Loucy (cell line): ENCODE measurements at regions not wholly inside any gene's neighbourhood (a gene's known extent, or its start where the extent isn't known, plus 50 kb on each side); places are given as distances from the start of the nearest gene placed in this dataset.

Experiments
- H2AFZ ChIP-seq: fragments of 200-600 bp; sonication (generic); 2 replicates; pipeline ENCODE4 v1.6.0; 2016; ENCODE audit warnings: antibody characterized with exemption, mild to moderate bottlenecking, low read length, moderate library complexity
- H3F3A ChIP-seq: fragments of 200-600 bp; 2 replicates; pipeline ENCODE4 v1.6.0; 2016; ENCODE audit warnings: antibody characterized with exemption, low read depth, mild to moderate bottlenecking
- H3K27me3 ChIP-seq: fragments of 200-600 bp; sonication (generic); 2 replicates; pipeline ENCODE4 v1.6.1; 2014; ENCODE audit warnings: low read length, mild to moderate bottlenecking; ENCODE audit not compliant: insufficient read depth, poor library complexity, severe bottlenecking
- H3K36me3 ChIP-seq: fragments of 200-600 bp; sonication (generic); 2 replicates; pipeline ENCODE4 v1.6.1; 2016; ENCODE audit warnings: low read length; ENCODE audit not compliant: insufficient read depth
- H3K4me1 ChIP-seq: fragments of 200-600 bp; sonication (generic); 2 replicates; pipeline ENCODE4 v1.5.1; 2014; ENCODE audit warnings: low read length, mild to moderate bottlenecking; ENCODE audit not compliant: insufficient read depth, poor library complexity, severe bottlenecking
- H3K4me2 ChIP-seq: fragments of 200-600 bp; sonication (generic); 2 replicates; pipeline ENCODE4 v1.6.0; 2014; ENCODE audit warnings: antibody characterized with exemption, low read length, low read depth, mild to moderate bottlenecking; ENCODE audit not compliant: poor library complexity, severe bottlenecking
- H3K4me3 ChIP-seq: fragments of 200-600 bp; sonication (generic); 2 replicates; pipeline ENCODE4 v1.5.1; 2014; ENCODE audit warnings: low read length, mild to moderate bottlenecking, mixed read lengths; ENCODE audit not compliant: poor library complexity, severe bottlenecking
- H3K79me2 ChIP-seq: fragments of 200-600 bp; sonication (generic); 2 replicates; pipeline ENCODE4 v1.6.1; 2014; ENCODE audit warnings: low read length; ENCODE audit not compliant: insufficient read depth
- H3K9ac ChIP-seq: fragments of 200-600 bp; sonication (generic); 2 replicates; pipeline ENCODE4 v1.6.0; 2014; ENCODE audit warnings: mild to moderate bottlenecking, low read depth, low read length, moderate library complexity; ENCODE audit not compliant: poor library complexity, severe bottlenecking
- H3K9me2 ChIP-seq: fragments of 200-600 bp; sonication (generic); replicated peaks from 2 replicates; pipeline ENCODE4 v1.6.1; 2016; ENCODE audit warnings: low read depth, low read length, mixed read lengths
- H3K9me3 ChIP-seq: fragments of 200-600 bp; sonication (generic); 2 replicates; pipeline ENCODE4 v1.6.1; 2014; ENCODE audit warnings: mild to moderate bottlenecking, antibody characterized with exemption, low read length, low read depth; ENCODE audit not compliant: insufficient read depth
- H4K20me1 ChIP-seq: fragments of 200-600 bp; sonication (generic); 2 replicates; pipeline ENCODE4 v1.6.0; 2014; ENCODE audit warnings: antibody characterized with exemption, low read length, mild to moderate bottlenecking; ENCODE audit not compliant: insufficient read depth, poor library complexity, severe bottlenecking
- EZH2phosphoT487 ChIP-seq: fragments of 200-600 bp; IDR thresholded peaks from 2 replicates; pipeline ENCODE4 v1.6.1; 2018; ENCODE audit warnings: antibody characterized with exemption, mild to moderate bottlenecking, moderate library complexity, borderline replicate concordance
- TF ChIP-seq, protein P1 (sequence below): fragments of 200-600 bp; sonication (generic); conservative IDR thresholded peaks from 2 replicates; pipeline ENCODE4 v1.5.1; 2014; ENCODE audit warnings: mild to moderate bottlenecking, antibody characterized with exemption, low read length

DNA sequence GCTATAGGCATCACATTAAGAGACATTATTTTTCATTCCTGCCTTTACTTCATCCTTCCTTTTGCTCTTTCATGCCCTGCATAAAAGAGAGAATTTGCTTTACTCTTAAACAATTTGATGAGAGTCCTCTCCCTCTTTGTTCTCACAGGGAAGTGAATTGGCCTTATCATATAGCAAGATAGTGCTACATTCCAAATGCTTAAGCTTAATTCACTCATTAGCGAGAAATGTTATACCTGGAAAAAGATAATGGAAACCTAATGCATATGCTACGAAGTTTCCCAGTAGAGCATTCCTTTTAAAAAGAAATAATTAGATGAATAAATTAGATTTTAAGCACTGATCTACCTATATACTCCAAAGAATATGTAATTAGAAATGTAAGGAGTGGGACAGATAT is 798.8 kb downstream of the C12orf50 start:
- no peak for TF ChIP-seq EZH2phosphoT487
- TF ChIP-seq, protein P1, sequence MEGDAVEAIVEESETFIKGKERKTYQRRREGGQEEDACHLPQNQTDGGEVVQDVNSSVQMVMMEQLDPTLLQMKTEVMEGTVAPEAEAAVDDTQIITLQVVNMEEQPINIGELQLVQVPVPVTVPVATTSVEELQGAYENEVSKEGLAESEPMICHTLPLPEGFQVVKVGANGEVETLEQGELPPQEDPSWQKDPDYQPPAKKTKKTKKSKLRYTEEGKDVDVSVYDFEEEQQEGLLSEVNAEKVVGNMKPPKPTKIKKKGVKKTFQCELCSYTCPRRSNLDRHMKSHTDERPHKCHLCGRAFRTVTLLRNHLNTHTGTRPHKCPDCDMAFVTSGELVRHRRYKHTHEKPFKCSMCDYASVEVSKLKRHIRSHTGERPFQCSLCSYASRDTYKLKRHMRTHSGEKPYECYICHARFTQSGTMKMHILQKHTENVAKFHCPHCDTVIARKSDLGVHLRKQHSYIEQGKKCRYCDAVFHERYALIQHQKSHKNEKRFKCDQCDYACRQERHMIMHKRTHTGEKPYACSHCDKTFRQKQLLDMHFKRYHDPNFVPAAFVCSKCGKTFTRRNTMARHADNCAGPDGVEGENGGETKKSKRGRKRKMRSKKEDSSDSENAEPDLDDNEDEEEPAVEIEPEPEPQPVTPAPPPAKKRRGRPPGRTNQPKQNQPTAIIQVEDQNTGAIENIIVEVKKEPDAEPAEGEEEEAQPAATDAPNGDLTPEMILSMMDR = no peak
- H3K4me3 ChIP-seq = no peak overlapping the region
- H3K9me2 ChIP-seq = no peaks in the 10 kb centered on the region
- H3K36me3 ChIP-seq = no peaks in the 10 kb centered on the region
- H3K79me2 ChIP-seq = no peaks in the 10 kb centered on the region
- H3K4me1 ChIP-seq = no peaks in the 10 kb centered on the region
- no peaks in the 10 kb centered on the region for H3K9me3 ChIP-seq
- no peak overlapping the region for H3K9ac ChIP-seq
- H2AFZ ChIP-seq = no peak overlapping the region
- no peaks in the 10 kb centered on the region for H3F3A ChIP-seq
- H3K4me2 ChIP-seq = no peak overlapping the region
- no peaks in the 10 kb centered on the region for H4K20me1 ChIP-seq
- no peaks in the 10 kb centered on the region for H3K27me3 ChIP-seq

DNA sequence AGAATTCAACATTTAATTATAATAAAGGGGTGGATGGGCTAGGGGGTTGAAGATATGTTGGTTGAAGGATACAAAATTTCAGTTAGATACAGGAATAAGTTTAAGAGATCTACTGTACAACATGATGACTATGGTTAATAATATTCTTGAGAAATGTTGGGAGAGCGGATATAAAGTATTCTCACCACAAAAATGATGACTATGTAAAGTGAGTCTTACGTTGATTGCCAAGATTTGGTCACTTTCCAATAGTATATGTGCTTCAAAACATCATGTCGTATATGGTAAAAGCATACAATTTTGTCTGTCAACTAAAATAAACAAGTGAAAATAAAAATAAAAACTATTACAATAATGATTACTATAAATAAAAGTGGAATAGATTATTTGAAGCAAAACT is 802.0 kb downstream of the C12orf50 start:
- Histone ChIP-seq H3K4me3 (no peak overlapping the region), H3K9me3 (no peaks in the 10 kb centered on the region), H2AFZ (no peak overlapping the region), H3K4me2 (no peak overlapping the region), H3K4me1 (no peaks in the 10 kb centered on the region), H3K9me2 (no peaks in the 10 kb centered on the region), H3K36me3 (no peaks in the 10 kb centered on the region), H3F3A (no peaks in the 10 kb centered on the region), H4K20me1 (no peaks in the 10 kb centered on the region), H3K9ac (no peak overlapping the region), H3K27me3 (no peaks in the 10 kb centered on the region), H3K79me2 (no peaks in the 10 kb centered on the region)
- TF ChIP-seq, protein P1 = no peak
- TF ChIP-seq EZH2phosphoT487 = no peak

DNA sequence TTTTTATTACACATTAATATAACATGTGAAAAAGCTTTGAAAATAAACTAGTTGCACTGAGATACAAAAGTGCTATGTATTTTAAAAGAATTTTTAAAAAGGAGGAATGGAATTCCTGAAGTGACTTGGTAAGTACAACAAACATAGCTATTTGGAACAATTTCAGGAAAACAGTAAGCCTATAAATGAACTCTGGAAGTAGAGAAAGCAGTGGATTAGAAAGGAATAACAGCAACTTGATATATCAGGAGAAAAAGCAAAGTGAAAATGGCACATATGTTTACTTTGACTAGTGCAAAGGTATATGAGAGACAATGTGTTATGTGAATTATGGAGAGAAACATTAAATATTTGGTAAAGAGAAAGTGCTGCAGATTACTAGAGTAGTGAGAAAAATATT is 811.7 kb downstream of the C12orf50 start:
- Histone ChIP-seq H3F3A (no peaks in the 10 kb centered on the region), H3K4me3 (no peak overlapping the region), H3K79me2 (no peaks in the 10 kb centered on the region), H4K20me1 (no peaks in the 10 kb centered on the region), H3K9me2 (no peaks in the 10 kb centered on the region), H3K9me3 (no peaks in the 10 kb centered on the region), H3K36me3 (no peaks in the 10 kb centered on the region), H3K9ac (no peak overlapping the region), H3K4me1 (no peaks in the 10 kb centered on the region), H3K27me3 (no peaks in the 10 kb centered on the region), H3K4me2 (no peak overlapping the region), H2AFZ (no peak overlapping the region)
- no peak for TF ChIP-seq EZH2phosphoT487
- TF ChIP-seq, protein P1 = no peak
